ENCODE measurements at regions not wholly inside any gene's neighbourhood (a gene's known extent, or its start where the extent isn't known, plus 50 kb on each side); places are given as distances from the start of the nearest gene placed in this dataset.

- no peak overlapping the region for H3K27ac Mint-ChIP-seq (ENCODE audit: unreplicated experiment)
- no peak for DNase-seq
- H3K36me3 Mint-ChIP-seq (ENCODE audit: unreplicated experiment): peaks cover 9% of the 10 kb centered on the region
- no peak overlapping the region for H3K4me3 Mint-ChIP-seq (ENCODE audit: unreplicated experiment)
- no peak for TF ChIP-seq CTCF (IDR thresholded peaks at IDR 0.05; ENCODE audit: partially characterized antibody, unreplicated experiment)
- peaks cover 3% of the 10 kb centered on the region for H3K27me3 Mint-ChIP-seq (ENCODE audit: unreplicated experiment)
- peaks cover 3% of the 10 kb centered on the region for H3K4me1 Mint-ChIP-seq (ENCODE audit: low read depth, unreplicated experiment)
- H3K9me3 Mint-ChIP-seq (ENCODE audit: unreplicated experiment): peaks cover 4% of the 10 kb centered on the region
Measured at GRCh38 chr7:68739306-68739705, 859.0 kb upstream of the AUTS2 start.

GRCh38 chr7:68744036-68744435 lies 854.2 kb upstream of the AUTS2 start:
- DNase-seq: no peak
- Mint-ChIP-seq H3K27me3 (ENCODE audit: unreplicated experiment) (peaks cover 2% of the 10 kb centered on the region), H3K27ac (ENCODE audit: unreplicated experiment) (no peak overlapping the region), H3K4me3 (ENCODE audit: unreplicated experiment) (no peak overlapping the region), H3K36me3 (ENCODE audit: unreplicated experiment) (no peaks in the 10 kb centered on the region), H3K9me3 (ENCODE audit: unreplicated experiment) (peaks cover 4% of the 10 kb centered on the region), H3K4me1 (ENCODE audit: low read depth, unreplicated experiment) (peaks cover 3% of the 10 kb centered on the region)
- no peak for TF ChIP-seq CTCF (IDR thresholded peaks at IDR 0.05; ENCODE audit: partially characterized antibody, unreplicated experiment)

GRCh38 chr7:68748934-68749900 lies 849.1 kb upstream of the AUTS2 start:
- Mint-ChIP-seq H3K27ac (ENCODE audit: unreplicated experiment) (no peak overlapping the region), H3K9me3 (ENCODE audit: unreplicated experiment) (peaks cover 3% of the 10 kb centered on the region)
- DNase-seq: no peak

GRCh38 chr7:68752485-68753178 lies 845.6 kb upstream of the AUTS2 start:
- Mint-ChIP-seq H3K4me1 (ENCODE audit: low read depth, unreplicated experiment) (peaks cover 6% of the 10 kb centered on the region), H3K4me3 (ENCODE audit: unreplicated experiment) (no peak overlapping the region), H3K36me3 (ENCODE audit: unreplicated experiment) (no peaks in the 10 kb centered on the region), H3K27me3 (ENCODE audit: unreplicated experiment) (peaks cover 3% of the 10 kb centered on the region), H3K27ac (ENCODE audit: unreplicated experiment) (no peak overlapping the region), H3K9me3 (ENCODE audit: unreplicated experiment) (peaks cover 3% of the 10 kb centered on the region)
- TF ChIP-seq CTCF (IDR thresholded peaks at IDR 0.05; ENCODE audit: partially characterized antibody, unreplicated experiment): no peak
- no peak for DNase-seq

More at GRCh38 chr7:68748934-68749900, 849.1 kb upstream of the AUTS2 start:
- peaks cover 6% of the 10 kb centered on the region for H3K4me1 Mint-ChIP-seq (ENCODE audit: low read depth, unreplicated experiment)
- H3K27me3 Mint-ChIP-seq (ENCODE audit: unreplicated experiment): peaks cover 1% of the 10 kb centered on the region
- TF ChIP-seq CTCF (IDR thresholded peaks at IDR 0.05; ENCODE audit: partially characterized antibody, unreplicated experiment): no peak
- H3K36me3 Mint-ChIP-seq (ENCODE audit: unreplicated experiment): no peaks in the 10 kb centered on the region
- no peak overlapping the region for H3K4me3 Mint-ChIP-seq (ENCODE audit: unreplicated experiment)
